ENCODE measurements at regions not wholly inside any gene's neighbourhood (a gene's known extent, or its start where the extent isn't known, plus 50 kb on each side); places are given as distances from the start of the nearest gene placed in this dataset.

DNA sequence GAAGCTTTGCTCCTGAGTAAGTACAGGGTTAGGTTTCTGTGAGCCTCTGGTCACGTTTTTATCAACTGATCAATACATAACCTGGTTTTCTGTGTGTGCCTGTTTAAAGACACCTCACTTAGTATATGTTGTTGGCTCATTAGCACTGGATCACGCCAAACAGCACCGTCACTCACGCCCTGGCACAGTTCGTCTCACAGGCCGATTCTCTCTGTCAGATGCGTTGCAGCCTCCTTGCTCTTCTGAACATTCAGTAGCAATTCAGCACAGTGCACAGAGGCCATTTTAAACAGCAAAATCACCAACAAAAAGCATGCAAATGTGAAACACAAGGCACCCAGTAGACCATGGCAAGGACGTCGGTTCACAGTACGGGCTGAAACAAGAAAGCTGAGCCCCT is 288.5 kb downstream of the IRS2 start:
- Histone ChIP-seq H3K36me3 (ENCODE audit: insufficient read depth, low read length) (no peaks in the 10 kb centered on the region), H3K9me2 (ENCODE audit: low read depth, low read length) (no peaks in the 10 kb centered on the region), H3K27me3 (ENCODE audit: insufficient read depth, low read length) (no peaks in the 10 kb centered on the region), H3F3A (ENCODE audit: insufficient read depth, low read length) (no peaks in the 10 kb centered on the region), H3K9me3 (ENCODE audit: low read length) (no peaks in the 10 kb centered on the region), H3K4me3 (ENCODE audit: low read depth, low read length, poor library complexity, severe bottlenecking) (no peak overlapping the region), H3K4me2 (ENCODE audit: low read length) (no peak overlapping the region), H4K20me1 (ENCODE audit: insufficient read depth, low read length) (no peaks in the 10 kb centered on the region), H3K9ac (ENCODE audit: low read length) (no peak overlapping the region), H3K79me2 (ENCODE audit: insufficient read depth, low read length) (no peaks in the 10 kb centered on the region), H2AFZ (ENCODE audit: low read length) (no peak overlapping the region), H3K4me1 (ENCODE audit: insufficient read depth, low read length, severe bottlenecking) (no peaks in the 10 kb centered on the region), H3K27ac (ENCODE audit: low read depth, low read length, poor library complexity, severe bottlenecking) (no peak overlapping the region)
- TF ChIP-seq, protein P1, sequence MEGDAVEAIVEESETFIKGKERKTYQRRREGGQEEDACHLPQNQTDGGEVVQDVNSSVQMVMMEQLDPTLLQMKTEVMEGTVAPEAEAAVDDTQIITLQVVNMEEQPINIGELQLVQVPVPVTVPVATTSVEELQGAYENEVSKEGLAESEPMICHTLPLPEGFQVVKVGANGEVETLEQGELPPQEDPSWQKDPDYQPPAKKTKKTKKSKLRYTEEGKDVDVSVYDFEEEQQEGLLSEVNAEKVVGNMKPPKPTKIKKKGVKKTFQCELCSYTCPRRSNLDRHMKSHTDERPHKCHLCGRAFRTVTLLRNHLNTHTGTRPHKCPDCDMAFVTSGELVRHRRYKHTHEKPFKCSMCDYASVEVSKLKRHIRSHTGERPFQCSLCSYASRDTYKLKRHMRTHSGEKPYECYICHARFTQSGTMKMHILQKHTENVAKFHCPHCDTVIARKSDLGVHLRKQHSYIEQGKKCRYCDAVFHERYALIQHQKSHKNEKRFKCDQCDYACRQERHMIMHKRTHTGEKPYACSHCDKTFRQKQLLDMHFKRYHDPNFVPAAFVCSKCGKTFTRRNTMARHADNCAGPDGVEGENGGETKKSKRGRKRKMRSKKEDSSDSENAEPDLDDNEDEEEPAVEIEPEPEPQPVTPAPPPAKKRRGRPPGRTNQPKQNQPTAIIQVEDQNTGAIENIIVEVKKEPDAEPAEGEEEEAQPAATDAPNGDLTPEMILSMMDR (IDR thresholded peaks at IDR 0.05; ENCODE audit: low read length) = no peak
- no peak for TF ChIP-seq EZH2 (IDR thresholded peaks at IDR 0.05; ENCODE audit: borderline replicate concordance, low read length)

DNA sequence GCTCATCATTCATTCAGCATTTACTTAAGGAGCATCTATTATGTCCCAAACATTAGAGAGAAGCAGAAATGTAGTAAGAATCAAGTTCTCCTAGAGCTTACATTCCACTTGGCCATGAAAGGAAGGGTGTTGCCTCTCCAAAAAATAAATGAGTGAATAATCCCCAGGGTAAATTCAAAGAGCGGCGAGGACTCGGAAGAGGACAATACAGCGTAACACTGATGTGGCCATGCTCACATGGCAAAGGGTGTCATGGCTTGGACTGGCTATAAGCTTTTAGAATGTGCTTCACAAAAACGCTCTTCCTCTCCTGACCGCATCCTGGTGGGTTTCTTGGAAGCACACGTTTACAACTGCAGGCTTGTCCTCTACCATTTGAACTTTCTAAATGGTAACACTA is 290.2 kb downstream of the IRS2 start:
- Histone ChIP-seq H3F3A (ENCODE audit: insufficient read depth, low read length) (no peaks in the 10 kb centered on the region), H3K9me3 (ENCODE audit: low read length) (no peaks in the 10 kb centered on the region), H4K20me1 (ENCODE audit: insufficient read depth, low read length) (no peaks in the 10 kb centered on the region), H3K4me3 (ENCODE audit: low read depth, low read length, poor library complexity, severe bottlenecking) (no peak overlapping the region), H3K9me2 (ENCODE audit: low read depth, low read length) (no peaks in the 10 kb centered on the region), H3K27me3 (ENCODE audit: insufficient read depth, low read length) (no peaks in the 10 kb centered on the region), H3K27ac (ENCODE audit: low read depth, low read length, poor library complexity, severe bottlenecking) (no peak overlapping the region), H3K36me3 (ENCODE audit: insufficient read depth, low read length) (no peaks in the 10 kb centered on the region), H3K79me2 (ENCODE audit: insufficient read depth, low read length) (no peaks in the 10 kb centered on the region), H3K9ac (ENCODE audit: low read length) (no peak overlapping the region), H2AFZ (ENCODE audit: low read length) (no peak overlapping the region), H3K4me2 (ENCODE audit: low read length) (no peak overlapping the region), H3K4me1 (ENCODE audit: insufficient read depth, low read length, severe bottlenecking) (no peaks in the 10 kb centered on the region)
- TF ChIP-seq, protein P1 (IDR thresholded peaks at IDR 0.05; ENCODE audit: low read length) = no peak
- TF ChIP-seq EZH2 (IDR thresholded peaks at IDR 0.05; ENCODE audit: borderline replicate concordance, low read length) = no peak

DNA sequence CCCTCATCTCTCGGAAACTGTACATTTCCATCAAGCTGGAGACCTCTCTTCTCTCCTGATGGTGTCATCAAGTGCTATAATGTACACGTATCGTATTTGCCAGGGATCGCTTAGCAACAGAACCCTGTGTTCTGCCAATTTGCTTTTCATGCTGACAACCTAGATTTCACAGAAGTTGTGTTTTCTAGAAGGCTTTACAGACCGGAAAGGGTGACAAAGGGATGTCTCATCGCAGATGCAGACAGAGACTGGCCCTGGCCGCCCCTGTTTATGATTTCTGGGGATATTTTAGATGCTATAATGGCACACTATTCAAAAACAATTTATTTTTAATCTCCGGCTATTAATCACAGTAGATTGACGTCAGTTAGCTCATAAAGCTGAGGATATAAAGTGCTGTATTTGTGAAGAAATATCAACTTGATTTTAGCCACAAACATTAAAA is 291.4 kb downstream of the IRS2 start:
- H3F3A ChIP-seq (ENCODE audit: insufficient read depth, low read length) = no peaks in the 10 kb centered on the region
- no peaks in the 10 kb centered on the region for H4K20me1 ChIP-seq (ENCODE audit: insufficient read depth, low read length)
- no peak overlapping the region for H3K4me3 ChIP-seq (ENCODE audit: low read depth, low read length, poor library complexity, severe bottlenecking)
- TF ChIP-seq, protein P1 (IDR thresholded peaks at IDR 0.05; ENCODE audit: low read length) = no peak
- TF ChIP-seq EZH2 (IDR thresholded peaks at IDR 0.05; ENCODE audit: borderline replicate concordance, low read length) = no peak
- no peaks in the 10 kb centered on the region for H3K36me3 ChIP-seq (ENCODE audit: insufficient read depth, low read length)
- no peaks in the 10 kb centered on the region for H3K4me1 ChIP-seq (ENCODE audit: insufficient read depth, low read length, severe bottlenecking)
- no peaks in the 10 kb centered on the region for H3K27me3 ChIP-seq (ENCODE audit: insufficient read depth, low read length)
- no peak overlapping the region for H3K4me2 ChIP-seq (ENCODE audit: low read length)
- H3K9ac ChIP-seq (ENCODE audit: low read length) = no peak overlapping the region
- H3K9me3 ChIP-seq (ENCODE audit: low read length) = no peaks in the 10 kb centered on the region
- H2AFZ ChIP-seq (ENCODE audit: low read length) = no peak overlapping the region
- no peaks in the 10 kb centered on the region for H3K9me2 ChIP-seq (ENCODE audit: low read depth, low read length)
- H3K27ac ChIP-seq (ENCODE audit: low read depth, low read length, poor library complexity, severe bottlenecking) = no peak overlapping the region
- H3K79me2 ChIP-seq (ENCODE audit: insufficient read depth, low read length) = no peaks in the 10 kb centered on the region
